OCI-LY7 (cell line): ENCODE measurements at regions not wholly inside any gene's neighbourhood (a gene's known extent, or its start where the extent isn't known, plus 50 kb on each side); places are given as distances from the start of the nearest gene placed in this dataset.

Experiments
- CTCF ChIP-seq: fragments of 200-600 bp; sonication (generic); conservative IDR thresholded peaks from 2 replicates; pipeline ENCODE4 v1.5.1; 2014; ENCODE audit warnings: mild to moderate bottlenecking, antibody characterized with exemption, low read length, moderate library complexity, mixed read lengths
- EZH2phosphoT487 ChIP-seq: fragments of 200-600 bp; sonication (generic); IDR thresholded peaks from 2 replicates; pipeline ENCODE4 v1.6.1; 2018; ENCODE audit warnings: low read depth, borderline replicate concordance, mild to moderate bottlenecking, mixed run types, antibody characterized with exemption, low read length, moderate library complexity, mixed read lengths

- no peak for TF ChIP-seq CTCF
- no peak for TF ChIP-seq EZH2phosphoT487
Observed at GRCh38 chr13:34749046-34749445, 193.0 kb upstream of the NBEA start.
